Large intestine (tissue), 3 donors: ENCODE measurements at regions not wholly inside any gene's neighbourhood (a gene's known extent, or its start where the extent isn't known, plus 50 kb on each side); places are given as distances from the start of the nearest gene placed in this dataset.

Experiments
- DNase-seq, 2 donors: peaks; one replicate each; pipeline versions ENCODE4 v3.0.0 to v3.0.0-alpha.2; 2013
- H3K27ac ChIP-seq: one replicate; pipeline ENCODE4 v1.5.1; 2013; ENCODE audit warnings: low read length
- H3K27me3 ChIP-seq: 2 replicates; pipeline ENCODE4 v1.6.1; 2013; ENCODE audit warnings: low read length; ENCODE audit not compliant: control insufficient read depth, insufficient read depth
- H3K36me3 ChIP-seq: 2 replicates; pipeline ENCODE4 v1.6.1; 2013; ENCODE audit warnings: low read length; ENCODE audit not compliant: control insufficient read depth, insufficient read depth
- H3K4me1 ChIP-seq: one replicate; pipeline ENCODE4 v1.6.1; 2013; ENCODE audit warnings: low read length; ENCODE audit not compliant: control insufficient read depth, insufficient read depth
- H3K4me3 ChIP-seq: one replicate; pipeline ENCODE4 v1.5.1; 2013; ENCODE audit warnings: low read length
- H3K9me3 ChIP-seq: one replicate; pipeline ENCODE4 v1.6.1; 2013; ENCODE audit warnings: mild to moderate bottlenecking, low read depth, low read length, moderate library complexity; ENCODE audit not compliant: control insufficient read depth
- WGBS: methylation state at CpG from one replicate; pipeline ENCODE4 v1.1.5; 2013; ENCODE audit warnings: low lambda C conversion rate; ENCODE audit not compliant: insufficient coverage; 5-methylcytosine and 5-hydroxymethylcytosine counted together

DNA sequence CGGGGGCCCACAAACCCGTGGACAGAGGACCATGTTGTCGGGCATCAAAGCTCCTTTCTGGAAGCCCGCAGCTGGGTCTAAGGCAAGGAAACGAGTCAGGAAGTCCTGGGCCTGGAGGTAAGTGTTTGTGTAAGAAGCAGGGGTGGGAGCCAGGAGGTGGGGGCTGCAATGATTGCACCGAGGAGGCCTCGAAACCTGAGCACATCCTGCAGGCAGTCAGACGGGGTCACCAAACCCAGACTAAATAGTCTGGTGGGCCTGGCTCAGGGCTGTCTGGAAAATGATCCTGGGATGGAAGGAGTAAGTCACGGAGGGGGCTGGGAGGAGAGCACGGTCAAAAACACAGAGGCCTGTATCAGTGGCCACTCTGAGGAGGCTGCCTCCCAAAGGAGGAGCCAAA lies 539.2 kb downstream of the MN1 start:
- no peak for DNase-seq
- no peaks in the 10 kb centered on the region for H3K36me3 ChIP-seq
- peaks cover 10% of the 10 kb centered on the region for H3K27me3 ChIP-seq
- H3K27ac ChIP-seq: no peak overlapping the region
- H3K9me3 ChIP-seq: no peaks in the 10 kb centered on the region
- H3K4me1 ChIP-seq: no peaks in the 10 kb centered on the region
- WGBS: no CpG with 5 or more reads among the region's 10 CpGs
- H3K4me3 ChIP-seq: no peak overlapping the region

DNA sequence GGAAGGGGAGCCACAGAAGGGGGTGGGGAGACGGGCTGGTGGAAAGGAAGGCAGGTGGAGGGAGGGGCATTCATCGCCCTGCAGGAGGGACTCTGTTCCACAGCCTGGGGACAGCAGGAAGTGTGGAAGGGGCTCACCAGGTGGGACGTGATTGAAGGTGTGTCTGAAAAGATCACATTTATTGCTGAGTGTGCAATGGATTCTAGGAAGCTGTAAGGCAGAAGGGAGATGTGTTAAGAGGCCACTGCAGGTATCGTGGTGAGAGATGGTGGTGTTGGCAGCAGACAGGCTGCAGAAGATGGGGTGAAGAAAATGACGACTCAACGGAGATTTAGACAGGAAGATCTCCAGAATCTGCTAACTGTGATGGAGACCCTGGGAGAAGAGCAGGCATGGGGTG lies 537.4 kb downstream of the MN1 start:
- H3K27me3 ChIP-seq: peaks cover 5% of the 10 kb centered on the region
- H3K4me3 ChIP-seq: no peak overlapping the region
- no CpG with 5 or more reads among the region's 6 CpGs for WGBS
- DNase-seq: no peak
- no peaks in the 10 kb centered on the region for H3K9me3 ChIP-seq
- H3K4me1 ChIP-seq: no peaks in the 10 kb centered on the region
- no peak overlapping the region for H3K27ac ChIP-seq
- H3K36me3 ChIP-seq: no peaks in the 10 kb centered on the region

DNA sequence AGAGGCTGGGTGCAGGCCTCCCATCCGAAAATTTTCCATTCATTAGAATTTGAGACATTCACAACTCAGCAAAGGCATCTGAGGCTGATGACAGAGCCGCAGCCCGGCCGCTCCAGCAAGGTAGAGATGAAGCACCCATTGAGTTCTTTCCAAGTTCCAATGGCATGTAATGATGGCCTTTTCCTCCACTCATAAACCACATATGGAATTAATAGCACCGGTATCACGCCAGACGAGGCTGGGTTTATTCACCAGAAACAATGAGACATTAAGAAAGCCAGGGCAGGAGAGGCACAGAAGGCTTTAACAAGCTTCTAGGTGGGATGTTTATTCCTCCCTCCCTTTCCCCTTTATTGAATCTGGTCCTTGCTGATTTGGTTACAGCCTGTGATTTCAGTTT lies 534.4 kb downstream of the MN1 start:
- H3K4me1 ChIP-seq: no peaks in the 10 kb centered on the region
- H3K9me3 ChIP-seq: no peaks in the 10 kb centered on the region
- no peak overlapping the region for H3K4me3 ChIP-seq
- no CpG with 5 or more reads among the region's 7 CpGs for WGBS
- H3K27me3 ChIP-seq: peaks cover 29% of the 10 kb centered on the region
- no peaks in the 10 kb centered on the region for H3K36me3 ChIP-seq
- DNase-seq: no peak
- no peak overlapping the region for H3K27ac ChIP-seq

DNA sequence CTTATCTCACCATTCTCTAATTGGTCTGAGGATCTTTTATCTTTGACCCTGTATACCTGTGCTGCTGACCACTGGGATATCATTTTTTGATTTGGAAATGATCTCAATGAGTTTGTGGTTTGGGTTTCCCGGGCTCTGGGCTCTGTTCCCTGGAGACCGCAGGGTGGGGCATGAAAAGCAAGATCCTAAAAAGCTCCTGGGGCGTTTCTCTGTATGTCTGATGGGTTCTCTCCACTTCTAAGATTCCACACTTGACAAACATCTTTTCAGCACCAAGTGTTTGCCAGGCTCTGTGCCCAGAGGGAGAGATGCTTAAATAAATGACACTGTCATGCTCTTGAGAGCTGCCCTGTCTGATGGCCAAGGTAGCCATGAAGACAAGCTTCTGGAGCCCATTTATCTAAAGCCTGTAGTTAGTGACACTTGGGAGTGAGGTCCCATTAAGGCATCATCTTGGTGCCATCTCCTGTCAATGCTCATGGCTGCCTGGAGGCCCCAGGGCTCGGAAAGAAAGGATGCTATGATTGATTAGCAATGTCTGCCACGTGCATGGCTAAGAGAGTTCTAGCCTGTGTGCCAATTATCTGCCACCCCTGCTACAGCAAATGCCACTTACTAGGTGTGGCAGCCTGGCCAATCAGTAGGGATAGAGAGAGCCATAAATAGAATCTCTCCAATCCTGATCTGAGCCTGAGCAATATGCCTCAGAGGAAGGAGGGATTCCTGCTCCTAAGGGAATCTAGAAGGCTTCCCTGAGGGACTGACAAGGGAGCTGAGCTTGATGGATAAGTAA lies 531.6 kb downstream of the MN1 start:
- no peak overlapping the region for H3K27ac ChIP-seq
- H3K9me3 ChIP-seq: no peaks in the 10 kb centered on the region
- DNase-seq: no peak
- no CpG with 5 or more reads among the region's 5 CpGs for WGBS
- no peaks in the 10 kb centered on the region for H3K4me1 ChIP-seq
- no peak overlapping the region for H3K4me3 ChIP-seq
- no peaks in the 10 kb centered on the region for H3K36me3 ChIP-seq
- H3K27me3 ChIP-seq: peaks cover 45% of the 10 kb centered on the region

DNA sequence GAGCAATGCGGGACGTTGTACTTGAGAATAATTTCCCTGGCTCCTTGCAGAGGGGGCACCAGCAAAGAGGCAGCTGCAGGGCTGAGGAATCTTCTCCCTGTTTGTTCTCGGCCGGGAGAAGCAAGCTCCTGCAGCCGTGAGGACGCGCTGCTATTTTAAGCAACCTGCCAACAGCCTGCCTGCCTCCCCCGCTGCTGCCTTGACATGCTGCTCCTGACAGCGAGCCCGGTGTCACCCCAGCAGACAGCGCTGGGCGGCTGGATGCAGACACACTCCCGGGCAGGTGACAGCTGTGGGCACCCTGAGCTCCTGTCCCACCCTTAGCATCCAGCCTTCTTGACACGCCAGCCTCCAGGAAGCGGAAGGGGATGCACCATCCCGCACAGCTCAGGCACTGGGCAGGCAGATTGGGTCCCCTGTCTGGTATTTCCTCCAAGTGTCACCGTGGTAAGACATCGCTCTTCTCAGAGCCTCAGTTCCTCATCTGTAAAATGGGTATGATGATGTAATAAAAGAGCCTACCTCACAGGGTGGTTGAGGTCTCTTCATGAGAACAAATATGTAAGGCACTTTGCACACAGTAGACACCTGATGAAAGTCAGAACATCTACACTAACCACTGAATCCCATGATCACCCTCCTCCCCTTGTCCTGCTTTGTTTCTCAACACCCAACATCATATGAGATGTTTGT lies 530.6 kb downstream of the MN1 start:
- DNase-seq: no peak
- Histone ChIP-seq H3K9me3 (no peaks in the 10 kb centered on the region), H3K36me3 (no peaks in the 10 kb centered on the region), H3K27ac (no peak overlapping the region), H3K4me1 (no peaks in the 10 kb centered on the region), H3K27me3 (peaks cover 48% of the 10 kb centered on the region), H3K4me3 (no peak overlapping the region)
- WGBS: no CpG with 5 or more reads among the region's 18 CpGs

DNA sequence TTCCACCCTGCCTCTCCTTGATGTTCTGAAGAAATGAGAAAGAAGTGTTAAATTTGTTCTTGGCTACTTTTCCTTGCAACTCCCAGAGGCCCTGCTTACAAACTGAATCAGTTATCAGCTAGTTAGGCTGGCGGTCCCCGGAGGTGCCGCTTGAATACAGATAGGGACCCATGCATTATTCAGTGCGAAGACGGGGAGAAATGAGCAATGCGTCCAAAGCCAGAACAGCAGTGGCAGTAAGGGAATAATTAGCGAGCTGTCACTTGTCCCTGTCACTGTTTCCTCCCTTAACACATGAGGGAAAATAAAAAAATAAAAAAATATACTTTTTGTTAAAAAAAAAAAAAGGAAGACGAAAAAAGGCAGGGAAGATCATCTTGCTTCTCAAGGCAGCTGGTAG lies 528.1 kb downstream of the MN1 start:
- Histone ChIP-seq H3K4me1 (no peaks in the 10 kb centered on the region), H3K4me3 (no peak overlapping the region), H3K9me3 (no peaks in the 10 kb centered on the region), H3K27ac (no peak overlapping the region), H3K36me3 (no peaks in the 10 kb centered on the region), H3K27me3 (peaks cover 49% of the 10 kb centered on the region)
- no peak for DNase-seq
- 17% methylated on average over 1 of the region's 8 CpGs for WGBS

DNA sequence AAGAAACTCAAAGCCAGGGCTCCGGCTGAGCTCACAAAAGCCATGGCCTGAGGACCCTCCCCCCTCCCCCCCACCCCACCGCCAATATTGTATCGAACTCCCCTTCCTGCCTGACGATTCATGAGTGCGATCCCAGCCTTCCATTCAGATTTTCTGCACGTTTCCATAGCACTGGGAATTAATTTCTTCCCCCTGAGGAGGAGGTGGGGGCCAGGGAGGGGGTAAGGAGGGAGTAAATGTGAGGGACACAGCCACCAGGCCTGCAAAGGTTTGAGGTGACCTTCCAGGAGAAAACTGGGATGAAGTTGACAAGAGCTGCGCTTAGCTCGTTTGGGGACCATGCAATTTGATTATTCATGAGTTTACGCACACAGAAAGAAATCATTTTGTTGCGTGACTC lies 527.7 kb downstream of the MN1 start:
- Histone ChIP-seq H3K4me3 (no peak overlapping the region), H3K36me3 (no peaks in the 10 kb centered on the region), H3K27me3 (peaks cover 49% of the 10 kb centered on the region), H3K9me3 (no peaks in the 10 kb centered on the region), H3K4me1 (no peaks in the 10 kb centered on the region), H3K27ac (no peak overlapping the region)
- WGBS: no CpG with 5 or more reads among the region's 10 CpGs
- no peak for DNase-seq

DNA sequence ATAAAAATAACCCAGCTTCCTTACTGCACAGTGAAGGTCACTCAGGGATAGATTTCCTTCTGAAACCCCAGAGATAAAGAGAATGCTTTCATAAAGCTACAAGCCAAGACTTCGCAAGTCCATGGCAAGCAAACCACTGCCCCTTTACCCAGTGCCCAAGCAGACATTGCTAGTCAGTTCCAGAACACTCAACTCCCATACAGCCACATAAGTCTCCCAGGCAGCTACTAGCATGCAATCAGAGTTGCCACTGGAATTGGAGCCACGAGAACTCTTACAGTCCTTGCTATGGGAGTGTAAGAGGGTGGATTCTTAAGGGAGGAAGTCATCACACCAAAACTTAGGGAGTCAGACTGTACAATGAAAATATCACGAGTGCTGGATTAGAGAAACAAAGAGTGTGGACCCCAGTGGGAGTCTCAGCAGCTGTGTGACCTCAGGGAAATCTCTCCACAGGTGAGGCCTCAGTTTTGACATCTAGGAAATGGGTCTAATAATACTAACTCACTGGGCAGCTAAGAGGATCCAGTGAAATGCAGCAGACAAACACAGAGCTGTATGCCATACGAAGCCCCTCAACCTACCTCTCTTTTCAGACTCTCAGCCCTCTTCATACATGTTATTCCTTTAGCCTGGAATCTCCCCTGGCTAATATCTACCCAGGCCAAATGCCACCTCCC lies 526.6 kb downstream of the MN1 start:
- Histone ChIP-seq H3K27me3 (peaks cover 45% of the 10 kb centered on the region), H3K9me3 (no peaks in the 10 kb centered on the region), H3K36me3 (no peaks in the 10 kb centered on the region), H3K27ac (no peak overlapping the region), H3K4me1 (no peaks in the 10 kb centered on the region), H3K4me3 (no peak overlapping the region)
- WGBS: no CpG with 5 or more reads among the region's 4 CpGs
- no peak for DNase-seq

DNA sequence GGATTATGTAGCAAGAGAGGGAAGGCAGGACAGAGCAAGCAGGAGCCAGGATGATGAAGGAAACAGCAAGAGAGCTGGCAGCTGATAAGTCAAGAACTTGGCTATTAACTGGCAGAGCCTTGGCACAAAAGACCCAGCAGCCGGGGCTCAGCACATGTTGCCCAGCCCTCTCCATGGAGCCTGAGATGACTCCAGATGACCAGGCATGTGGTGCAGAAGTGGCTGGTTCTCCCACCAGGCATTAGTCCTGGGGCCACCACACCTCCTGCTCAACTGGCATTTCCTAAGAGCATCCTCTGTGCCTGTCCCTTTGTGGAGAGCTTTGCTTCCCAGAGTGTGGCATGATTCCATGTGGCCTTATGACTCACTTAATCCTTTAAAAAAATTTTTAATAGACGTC lies 522.6 kb downstream of the MN1 start:
- Histone ChIP-seq H3K4me1 (no peaks in the 10 kb centered on the region), H3K36me3 (no peaks in the 10 kb centered on the region), H3K9me3 (no peaks in the 10 kb centered on the region), H3K27ac (no peak overlapping the region), H3K27me3 (peaks cover 13% of the 10 kb centered on the region), H3K4me3 (no peak overlapping the region)
- no peak for DNase-seq
- no CpG with 5 or more reads among the region's 2 CpGs for WGBS

DNA sequence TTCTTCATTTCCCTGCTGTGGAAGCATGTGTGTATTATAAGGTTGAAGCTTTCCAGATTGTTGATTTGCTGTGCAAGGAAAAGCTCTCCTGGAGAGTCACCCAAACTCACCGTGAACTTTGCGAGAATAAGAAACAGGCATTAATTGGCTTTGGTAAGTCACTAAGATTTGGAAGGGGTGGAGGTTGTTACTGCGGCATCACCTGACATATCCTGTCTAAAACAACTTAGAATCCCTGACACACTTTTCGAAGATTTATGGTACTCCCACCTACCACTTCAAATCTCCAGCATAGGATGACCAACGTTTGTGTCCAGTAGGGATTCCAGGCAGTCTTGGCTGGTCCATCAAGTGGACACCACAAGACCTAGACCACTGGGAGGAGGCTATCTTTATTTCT lies 518.3 kb downstream of the MN1 start:
- Histone ChIP-seq H3K4me3 (no peak overlapping the region), H3K9me3 (no peaks in the 10 kb centered on the region), H3K36me3 (no peaks in the 10 kb centered on the region), H3K4me1 (no peaks in the 10 kb centered on the region), H3K27me3 (peaks cover 5% of the 10 kb centered on the region), H3K27ac (no peak overlapping the region)
- WGBS: no CpG with 5 or more reads among the region's 5 CpGs
- no peak for DNase-seq
